PC-3 (cell line): ENCODE measurements at regions not wholly inside any gene's neighbourhood (a gene's known extent, or its start where the extent isn't known, plus 50 kb on each side); places are given as distances from the start of the nearest gene placed in this dataset.

Experiments used
- EZH2 ChIP-seq: fragments of 300-600 bp; sonication (generic); IDR thresholded peaks from one replicate; pipeline ENCODE4 v1.6.1; 2017; ENCODE audit warnings: antibody characterized with exemption, mild to moderate bottlenecking, low read length; ENCODE audit not compliant: unreplicated experiment
- EZH2phosphoT487 ChIP-seq: fragments of 300-600 bp; sonication (generic); IDR thresholded peaks from 2 replicates; pipeline ENCODE4 v1.6.1; 2018; ENCODE audit warnings: mild to moderate bottlenecking, antibody characterized with exemption, low read length, borderline replicate concordance
- TF ChIP-seq, protein P1 (sequence below): fragments of 300-600 bp; sonication (generic); conservative IDR thresholded peaks from 2 replicates; pipeline ENCODE4 v1.5.1; 2017; ENCODE audit warnings: antibody characterized with exemption, low read depth, mild to moderate bottlenecking, low read length

DNA sequence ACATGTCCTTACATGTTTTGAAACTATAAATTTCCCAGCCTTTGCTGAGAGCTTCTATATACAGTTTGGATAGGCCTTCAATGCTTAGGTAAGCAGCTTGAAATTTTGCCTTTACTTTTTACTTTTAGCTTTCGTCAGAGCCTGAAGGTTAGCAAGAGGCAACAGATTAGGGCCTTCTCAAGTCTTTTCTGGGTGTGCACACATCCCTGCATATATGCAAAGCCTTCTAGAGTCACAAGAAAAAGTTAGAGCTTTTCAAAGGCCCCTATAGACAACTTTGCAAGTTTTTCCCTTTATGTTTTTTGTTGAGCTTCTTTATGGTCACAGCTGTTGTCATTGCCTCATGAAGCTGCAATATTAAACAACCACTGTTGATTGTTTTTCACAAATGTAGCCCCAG lies 778.4 kb downstream of the GALC start:
- TF ChIP-seq, protein P1, sequence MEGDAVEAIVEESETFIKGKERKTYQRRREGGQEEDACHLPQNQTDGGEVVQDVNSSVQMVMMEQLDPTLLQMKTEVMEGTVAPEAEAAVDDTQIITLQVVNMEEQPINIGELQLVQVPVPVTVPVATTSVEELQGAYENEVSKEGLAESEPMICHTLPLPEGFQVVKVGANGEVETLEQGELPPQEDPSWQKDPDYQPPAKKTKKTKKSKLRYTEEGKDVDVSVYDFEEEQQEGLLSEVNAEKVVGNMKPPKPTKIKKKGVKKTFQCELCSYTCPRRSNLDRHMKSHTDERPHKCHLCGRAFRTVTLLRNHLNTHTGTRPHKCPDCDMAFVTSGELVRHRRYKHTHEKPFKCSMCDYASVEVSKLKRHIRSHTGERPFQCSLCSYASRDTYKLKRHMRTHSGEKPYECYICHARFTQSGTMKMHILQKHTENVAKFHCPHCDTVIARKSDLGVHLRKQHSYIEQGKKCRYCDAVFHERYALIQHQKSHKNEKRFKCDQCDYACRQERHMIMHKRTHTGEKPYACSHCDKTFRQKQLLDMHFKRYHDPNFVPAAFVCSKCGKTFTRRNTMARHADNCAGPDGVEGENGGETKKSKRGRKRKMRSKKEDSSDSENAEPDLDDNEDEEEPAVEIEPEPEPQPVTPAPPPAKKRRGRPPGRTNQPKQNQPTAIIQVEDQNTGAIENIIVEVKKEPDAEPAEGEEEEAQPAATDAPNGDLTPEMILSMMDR, result no peak
- TF ChIP-seq EZH2 (no peak), EZH2phosphoT487 (no peak)
